ENCODE measurements at regions not wholly inside any gene's neighbourhood (a gene's known extent, or its start where the extent isn't known, plus 50 kb on each side); places are given as distances from the start of the nearest gene placed in this dataset.

GRCh38 chr2:83240611-83241010, 1218.5 kb downstream of the SUCLG1 start:
- no peak overlapping the region for H3K4me3 ChIP-seq (ENCODE audit: control insufficient read depth, low read depth, low read length)
- TF ChIP-seq CTCF (IDR thresholded peaks at IDR 0.05; ENCODE audit: control insufficient read depth, insufficient read depth, low read depth, low read length, missing control alignments), result no peak
- no peak for DNase-seq (ENCODE audit: low read depth)

- no peak for DNase-seq (ENCODE audit: low read depth)
- TF ChIP-seq CTCF (IDR thresholded peaks at IDR 0.05; ENCODE audit: control insufficient read depth, insufficient read depth, low read depth, low read length, missing control alignments), result no peak
- H3K4me3 ChIP-seq (ENCODE audit: control insufficient read depth, low read depth, low read length), result no peak overlapping the region
Observed at GRCh38 chr2:83238111-83238510, 1221.0 kb downstream of the SUCLG1 start.

- H3K4me3 ChIP-seq (ENCODE audit: control insufficient read depth, low read depth, low read length), result no peak overlapping the region
- TF ChIP-seq CTCF (IDR thresholded peaks at IDR 0.05; ENCODE audit: control insufficient read depth, insufficient read depth, low read depth, low read length, missing control alignments), result no peak
- no peak for DNase-seq (ENCODE audit: low read depth)
Observed at GRCh38 chr2:83234246-83234645, 1224.8 kb downstream of the SUCLG1 start.

GRCh38 chr2:83233781-83234180, 1225.3 kb downstream of the SUCLG1 start:
- no peak for DNase-seq (ENCODE audit: low read depth)

GRCh38 chr2:83233326-83233725, 1225.8 kb downstream of the SUCLG1 start:
- no peak for TF ChIP-seq CTCF (IDR thresholded peaks at IDR 0.05; ENCODE audit: control insufficient read depth, insufficient read depth, low read depth, low read length, missing control alignments)
- DNase-seq (ENCODE audit: low read depth), result no peak
- no peak overlapping the region for H3K4me3 ChIP-seq (ENCODE audit: control insufficient read depth, low read depth, low read length)

More at GRCh38 chr2:83233781-83234180, 1225.3 kb downstream of the SUCLG1 start:
- no peak for TF ChIP-seq CTCF (IDR thresholded peaks at IDR 0.05; ENCODE audit: control insufficient read depth, insufficient read depth, low read depth, low read length, missing control alignments)
- H3K4me3 ChIP-seq (ENCODE audit: control insufficient read depth, low read depth, low read length), result no peak overlapping the region

- no peak overlapping the region for H3K4me3 ChIP-seq (ENCODE audit: control insufficient read depth, low read depth, low read length)
- TF ChIP-seq CTCF (IDR thresholded peaks at IDR 0.05; ENCODE audit: control insufficient read depth, insufficient read depth, low read depth, low read length, missing control alignments), result no peak
- DNase-seq (ENCODE audit: low read depth), result no peak
Observed at GRCh38 chr2:83229443-83229842, 1229.6 kb downstream of the SUCLG1 start.
